Stomach (tissue), 4 donors: ENCODE measurements at regions not wholly inside any gene's neighbourhood (a gene's known extent, or its start where the extent isn't known, plus 50 kb on each side); places are given as distances from the start of the nearest gene placed in this dataset.
A peak's percentile ranks its signal among the peaks of the same experiment; 100 is the strongest.

Experiments
- EP300 ChIP-seq: sonication (generic); formaldehyde crosslinking; IDR thresholded peaks from one replicate; pipeline ENCODE4 v1.6.1; 2017; ENCODE audit warnings: antibody characterized with exemption
- POLR2AphosphoS5 ChIP-seq, 3 donors: sonication (generic); formaldehyde crosslinking; IDR thresholded peaks; one replicate each; pipeline ENCODE4 v1.6.1; 2016; ENCODE audit warnings: antibody characterized with exemption in 3 of 3
- TF ChIP-seq, protein P1 (sequence below), 7 experiments: fragments of 450-650 bp in 4 of 7; fragments of 200-600 bp in 3 of 7; sonication (generic) in 3 of 7; IDR thresholded peaks; one replicate each; pipeline ENCODE4 v1.5.1; 2016 to 2019; ENCODE audit warnings: antibody characterized with exemption in 7 of 7, control low read depth in 2 of 7, mild to moderate bottlenecking in 1 of 7

DNA sequence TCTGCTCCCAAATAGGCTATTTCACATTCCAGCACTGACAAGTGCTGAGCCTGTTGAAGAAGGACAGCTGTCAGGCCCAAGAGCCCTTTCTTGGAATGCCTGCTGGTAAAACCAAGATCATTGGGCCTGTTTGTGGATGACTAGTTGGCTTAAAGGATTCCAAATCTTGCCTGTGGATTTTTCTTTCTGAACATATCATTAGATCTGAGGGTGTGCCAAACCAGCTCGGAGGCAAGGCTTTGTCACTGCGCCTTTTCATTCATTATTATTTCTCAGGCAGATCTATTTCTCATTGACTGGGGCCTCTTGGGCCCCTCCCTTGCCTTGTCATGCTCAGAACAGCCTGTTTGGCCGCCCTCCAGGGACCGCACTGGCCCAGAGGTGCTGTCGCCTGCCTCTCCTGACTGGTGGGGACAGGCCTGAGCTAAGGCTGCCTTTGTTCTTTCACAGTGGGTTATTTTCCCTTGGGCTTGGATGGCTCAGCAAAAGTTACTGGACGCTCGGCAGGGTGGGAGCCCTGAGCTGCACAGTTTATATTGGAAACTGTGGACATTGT lies 222.7 kb upstream of the SESN3 start:
- TF ChIP-seq POLR2AphosphoS5 (IDR thresholded peaks at IDR 0.05) (peak in 1 of 3 donors; percentile 19), EP300 (no peak)
- TF ChIP-seq, protein P1, sequence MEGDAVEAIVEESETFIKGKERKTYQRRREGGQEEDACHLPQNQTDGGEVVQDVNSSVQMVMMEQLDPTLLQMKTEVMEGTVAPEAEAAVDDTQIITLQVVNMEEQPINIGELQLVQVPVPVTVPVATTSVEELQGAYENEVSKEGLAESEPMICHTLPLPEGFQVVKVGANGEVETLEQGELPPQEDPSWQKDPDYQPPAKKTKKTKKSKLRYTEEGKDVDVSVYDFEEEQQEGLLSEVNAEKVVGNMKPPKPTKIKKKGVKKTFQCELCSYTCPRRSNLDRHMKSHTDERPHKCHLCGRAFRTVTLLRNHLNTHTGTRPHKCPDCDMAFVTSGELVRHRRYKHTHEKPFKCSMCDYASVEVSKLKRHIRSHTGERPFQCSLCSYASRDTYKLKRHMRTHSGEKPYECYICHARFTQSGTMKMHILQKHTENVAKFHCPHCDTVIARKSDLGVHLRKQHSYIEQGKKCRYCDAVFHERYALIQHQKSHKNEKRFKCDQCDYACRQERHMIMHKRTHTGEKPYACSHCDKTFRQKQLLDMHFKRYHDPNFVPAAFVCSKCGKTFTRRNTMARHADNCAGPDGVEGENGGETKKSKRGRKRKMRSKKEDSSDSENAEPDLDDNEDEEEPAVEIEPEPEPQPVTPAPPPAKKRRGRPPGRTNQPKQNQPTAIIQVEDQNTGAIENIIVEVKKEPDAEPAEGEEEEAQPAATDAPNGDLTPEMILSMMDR (IDR thresholded peaks at IDR 0.05), result no peak
